Ishikawa (cell line): ENCODE measurements at regions not wholly inside any gene's neighbourhood (a gene's known extent, or its start where the extent isn't known, plus 50 kb on each side); places are given as distances from the start of the nearest gene placed in this dataset.

Source experiments
- CEBPB ChIP-seq: IDR thresholded peaks from 2 replicates; pipeline ENCODE4 v1.6.1; 2012
- CREB1 ChIP-seq: IDR thresholded peaks from 2 replicates; pipeline ENCODE4 v1.6.1; 2012; ENCODE audit warnings: low read depth
- EGR1 ChIP-seq: IDR thresholded peaks from 2 replicates; pipeline ENCODE4 v1.6.1; 2012
- EP300 ChIP-seq: IDR thresholded peaks from 2 replicates; pipeline ENCODE4 v1.6.1; 2012; ENCODE audit warnings: borderline replicate concordance
- FOXM1 ChIP-seq: IDR thresholded peaks from 2 replicates; pipeline ENCODE4 v1.6.1; 2012; ENCODE audit warnings: low read depth, borderline replicate concordance
- NFIC ChIP-seq: IDR thresholded peaks from 2 replicates; pipeline ENCODE4 v1.6.1; 2012
- RAD21 ChIP-seq: IDR thresholded peaks from 2 replicates; pipeline ENCODE4 v1.6.1; 2012; ENCODE audit warnings: low read depth
- TAF1 ChIP-seq: IDR thresholded peaks from 2 replicates; pipeline ENCODE4 v1.6.1; 2012; ENCODE audit warnings: low read depth, mild to moderate bottlenecking
- TCF12 ChIP-seq: IDR thresholded peaks from 2 replicates; pipeline ENCODE4 v1.6.1; 2012; ENCODE audit warnings: low read depth
- TEAD4 ChIP-seq: IDR thresholded peaks from 2 replicates; pipeline ENCODE4 v1.6.1; 2012
- YY1 ChIP-seq: IDR thresholded peaks from 2 replicates; pipeline ENCODE4 v1.6.1; 2012; ENCODE audit warnings: low read depth
- ZBTB7A ChIP-seq: IDR thresholded peaks from 2 replicates; pipeline ENCODE4 v1.6.1; 2012; ENCODE audit warnings: low read depth
- TF ChIP-seq, protein P1 (sequence below): IDR thresholded peaks from 2 replicates; pipeline ENCODE4 v1.6.1; 2012
- TF ChIP-seq, protein P2 (sequence below): IDR thresholded peaks from 2 replicates; pipeline ENCODE4 v1.6.1; 2012
- TF ChIP-seq, protein P3 (sequence below): IDR thresholded peaks from 2 replicates; pipeline ENCODE4 v1.6.1; 2012; ENCODE audit warnings: low read depth, mild to moderate bottlenecking

DNA sequence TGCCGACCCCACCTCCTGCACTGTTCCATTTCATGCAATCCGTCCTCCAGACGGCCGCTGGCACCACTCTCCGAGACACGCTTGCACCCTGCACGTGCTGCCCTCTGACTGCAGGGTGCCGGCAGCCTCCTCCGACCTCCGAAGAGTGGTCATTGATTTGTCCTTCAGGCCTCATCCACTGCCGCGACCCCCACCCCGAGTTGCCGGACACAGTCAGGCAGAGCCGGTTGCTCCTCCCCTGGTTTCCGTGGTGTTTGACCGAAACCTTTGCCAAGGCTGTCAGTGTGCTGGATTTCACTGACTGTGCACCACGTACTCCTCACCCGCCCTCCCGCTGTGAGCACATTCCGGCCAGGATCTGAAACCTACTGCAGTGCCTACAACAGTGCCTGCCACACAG, 156.4 kb upstream of the PDE10A start:
- TF ChIP-seq CREB1 (no peak), EGR1 (no peak), TCF12 (no peak), EP300 (no peak), ZBTB7A (no peak), TEAD4 (no peak), YY1 (no peak), FOXM1 (no peak), CEBPB (no peak), TAF1 (no peak)
- TF ChIP-seq, protein P1, sequence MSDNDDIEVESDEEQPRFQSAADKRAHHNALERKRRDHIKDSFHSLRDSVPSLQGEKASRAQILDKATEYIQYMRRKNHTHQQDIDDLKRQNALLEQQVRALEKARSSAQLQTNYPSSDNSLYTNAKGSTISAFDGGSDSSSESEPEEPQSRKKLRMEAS = no peak
- TF ChIP-seq, protein P2, sequence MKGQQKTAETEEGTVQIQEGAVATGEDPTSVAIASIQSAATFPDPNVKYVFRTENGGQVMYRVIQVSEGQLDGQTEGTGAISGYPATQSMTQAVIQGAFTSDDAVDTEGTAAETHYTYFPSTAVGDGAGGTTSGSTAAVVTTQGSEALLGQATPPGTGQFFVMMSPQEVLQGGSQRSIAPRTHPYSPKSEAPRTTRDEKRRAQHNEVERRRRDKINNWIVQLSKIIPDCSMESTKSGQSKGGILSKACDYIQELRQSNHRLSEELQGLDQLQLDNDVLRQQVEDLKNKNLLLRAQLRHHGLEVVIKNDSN = no peak

DNA sequence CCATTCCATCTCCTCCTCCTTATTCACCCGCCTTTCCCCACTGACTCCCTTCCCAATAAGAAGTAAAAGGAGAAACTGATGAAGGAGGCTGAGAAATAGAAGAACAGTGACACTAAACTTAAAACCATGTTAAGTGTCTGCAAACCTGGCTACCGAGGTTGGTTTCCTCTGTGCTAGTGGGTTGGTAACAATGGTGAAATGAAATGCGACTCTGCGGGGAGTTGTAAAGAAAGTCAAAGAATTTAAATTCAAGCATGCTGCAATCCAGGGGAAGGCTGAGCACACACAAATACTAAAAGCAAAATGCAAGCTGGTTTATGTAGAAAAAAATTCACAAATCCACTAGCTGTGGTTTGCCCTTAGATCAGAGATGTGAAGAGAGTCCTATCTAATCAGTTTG, 155.2 kb upstream of the PDE10A start:
- TF ChIP-seq FOXM1 (no peak), ZBTB7A (no peak), RAD21 (no peak), TCF12 (no peak), EGR1 (no peak), NFIC (no peak), EP300 (no peak), TAF1 (no peak), TEAD4 (no peak), CREB1 (no peak), YY1 (no peak), CEBPB (no peak)
- TF ChIP-seq, protein P2 = no peak
- TF ChIP-seq, protein P1 = no peak
- TF ChIP-seq, protein P3, sequence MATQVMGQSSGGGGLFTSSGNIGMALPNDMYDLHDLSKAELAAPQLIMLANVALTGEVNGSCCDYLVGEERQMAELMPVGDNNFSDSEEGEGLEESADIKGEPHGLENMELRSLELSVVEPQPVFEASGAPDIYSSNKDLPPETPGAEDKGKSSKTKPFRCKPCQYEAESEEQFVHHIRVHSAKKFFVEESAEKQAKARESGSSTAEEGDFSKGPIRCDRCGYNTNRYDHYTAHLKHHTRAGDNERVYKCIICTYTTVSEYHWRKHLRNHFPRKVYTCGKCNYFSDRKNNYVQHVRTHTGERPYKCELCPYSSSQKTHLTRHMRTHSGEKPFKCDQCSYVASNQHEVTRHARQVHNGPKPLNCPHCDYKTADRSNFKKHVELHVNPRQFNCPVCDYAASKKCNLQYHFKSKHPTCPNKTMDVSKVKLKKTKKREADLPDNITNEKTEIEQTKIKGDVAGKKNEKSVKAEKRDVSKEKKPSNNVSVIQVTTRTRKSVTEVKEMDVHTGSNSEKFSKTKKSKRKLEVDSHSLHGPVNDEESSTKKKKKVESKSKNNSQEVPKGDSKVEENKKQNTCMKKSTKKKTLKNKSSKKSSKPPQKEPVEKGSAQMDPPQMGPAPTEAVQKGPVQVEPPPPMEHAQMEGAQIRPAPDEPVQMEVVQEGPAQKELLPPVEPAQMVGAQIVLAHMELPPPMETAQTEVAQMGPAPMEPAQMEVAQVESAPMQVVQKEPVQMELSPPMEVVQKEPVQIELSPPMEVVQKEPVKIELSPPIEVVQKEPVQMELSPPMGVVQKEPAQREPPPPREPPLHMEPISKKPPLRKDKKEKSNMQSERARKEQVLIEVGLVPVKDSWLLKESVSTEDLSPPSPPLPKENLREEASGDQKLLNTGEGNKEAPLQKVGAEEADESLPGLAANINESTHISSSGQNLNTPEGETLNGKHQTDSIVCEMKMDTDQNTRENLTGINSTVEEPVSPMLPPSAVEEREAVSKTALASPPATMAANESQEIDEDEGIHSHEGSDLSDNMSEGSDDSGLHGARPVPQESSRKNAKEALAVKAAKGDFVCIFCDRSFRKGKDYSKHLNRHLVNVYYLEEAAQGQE = no peak

DNA sequence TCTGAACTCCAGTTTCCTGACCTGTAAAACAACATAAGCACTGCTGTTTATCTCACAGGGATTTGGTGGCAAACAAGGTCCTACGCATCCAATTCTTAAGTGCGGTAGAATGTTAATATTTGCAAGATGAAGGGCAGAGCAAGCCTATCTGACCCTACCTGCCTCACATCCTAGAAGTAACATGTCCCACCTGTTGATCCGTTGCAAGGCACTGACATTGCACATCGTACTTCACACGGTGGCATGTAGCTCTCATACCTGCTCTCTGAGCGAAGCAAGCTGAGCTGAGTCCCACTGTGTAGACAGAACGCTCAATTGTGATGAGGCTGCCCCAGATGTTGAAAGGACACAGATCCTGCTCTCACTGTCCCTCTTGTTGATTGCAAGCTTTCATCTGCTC, 154.7 kb upstream of the PDE10A start:
- TF ChIP-seq, protein P1 = no peak
- TF ChIP-seq TCF12 (no peak), CEBPB (no peak), FOXM1 (no peak), NFIC (no peak)

DNA sequence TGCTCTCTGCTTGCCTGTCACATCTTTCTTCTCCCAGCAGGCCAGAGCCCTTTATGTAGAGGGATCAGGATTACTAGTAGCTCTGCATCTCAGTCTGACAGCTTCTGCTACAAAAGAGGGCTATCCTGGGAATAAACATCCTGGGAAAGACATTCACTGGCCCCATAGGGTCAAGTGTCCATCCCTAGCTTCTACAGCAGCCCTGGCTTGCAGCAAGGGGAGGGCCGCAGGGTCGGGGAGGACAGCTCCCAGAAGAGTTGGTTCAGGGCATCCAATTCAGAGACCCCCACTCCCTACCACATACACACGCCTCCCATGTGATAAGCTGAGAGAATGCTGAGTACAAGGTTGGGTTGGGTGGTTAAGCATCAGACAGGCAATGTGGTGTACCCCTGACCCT, 154.1 kb upstream of the PDE10A start:
- TF ChIP-seq, protein P1 = no peak
- TF ChIP-seq TEAD4 (no peak), TAF1 (no peak), FOXM1 (no peak), CEBPB (no peak)
- TF ChIP-seq, protein P3 = no peak

DNA sequence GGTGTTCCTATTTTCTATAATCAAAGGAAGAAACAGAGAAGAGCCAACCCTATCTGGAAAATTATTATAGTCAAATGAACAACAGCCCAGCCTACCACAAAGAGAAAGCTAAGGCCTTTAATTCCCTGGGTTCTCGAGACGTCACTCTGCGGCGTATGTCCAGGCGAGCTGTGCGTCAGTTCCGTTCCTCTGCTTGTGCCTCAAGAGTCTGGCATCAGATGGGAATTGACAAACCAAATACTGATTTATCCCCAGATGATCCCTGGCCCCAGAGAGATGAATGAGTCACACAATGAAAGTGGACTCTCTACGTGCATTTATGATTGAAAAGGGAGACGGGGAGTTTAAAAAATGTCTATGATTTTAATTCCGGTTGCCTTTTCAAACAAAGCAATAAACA, 151.6 kb upstream of the PDE10A start:
- TF ChIP-seq TEAD4 = no peak
- TF ChIP-seq NFIC = no peak
- TF ChIP-seq, protein P3 = no peak
- TF ChIP-seq YY1 = no peak
- TF ChIP-seq ZBTB7A = no peak
